Endothelial cell of umbilical vein (primary cell): ENCODE measurements at regions not wholly inside any gene's neighbourhood (a gene's known extent, or its start where the extent isn't known, plus 50 kb on each side); places are given as distances from the start of the nearest gene placed in this dataset.

Experiments
- BruUV-seq: library from RNA; stranded (reverse); fragments of 400-500 nt; replicated peaks from 2 replicates; lab custom pipeline; 2021; lab: Mats Ljungman, UMichigan
- CTCF ChIA-PET: fragments of 300-600, 350-600 bp; sonication (Branson Sonifier 250); formaldehyde crosslinking; loops from one replicate; lab custom pipeline; 2021; ENCODE audit warnings: antibody characterized with exemption, inconsistent platforms; lab: Charles Lee
- POLR2A ChIA-PET: fragments of 300-600, 350-600 bp; sonication (Branson Sonifier 250); formaldehyde crosslinking; loops from one replicate; lab custom pipeline; 2021; ENCODE audit warnings: antibody characterized with exemption, inconsistent platforms; lab: Charles Lee
- DNase-seq: peaks from one replicate; pipeline ENCODE4 v3.0.0-alpha.2; 2011; ENCODE audit warnings: low read depth, low spot score
- FAIRE-seq: peaks from 2 replicates; lab custom pipeline; 2011; peaks lifted over from hg19 to GRCh38; lab: Jason Lieb, UNC
- H2AFZ ChIP-seq: 2 replicates; pipeline ENCODE4 v1.6.0; 2012; ENCODE audit warnings: low read depth, low read length, control low read depth, inconsistent platforms
- H3K27ac ChIP-seq: 2 replicates; pipeline ENCODE4 v1.5.1; 2011; ENCODE audit warnings: low read depth, mild to moderate bottlenecking, control low read depth, low read length, moderate library complexity; ENCODE audit not compliant: insufficient read depth
- H3K27me3 ChIP-seq, 2 experiments: 2 replicates each; pipeline versions ENCODE4 v1.6.0 to v1.6.1; 2011; ENCODE audit warnings: low read length in 2 of 2, mixed read lengths in 1 of 2; ENCODE audit not compliant: control insufficient read depth in 2 of 2, insufficient read depth in 2 of 2
- H3K36me3 ChIP-seq, 2 experiments: 2 replicates in 1 of 2; 3 replicates in 1 of 2; pipeline ENCODE4 v1.5.1; 2011; ENCODE audit warnings: low read length in 2 of 2, mild to moderate bottlenecking in 1 of 2, moderate library complexity in 1 of 2; ENCODE audit not compliant: control insufficient read depth in 2 of 2, insufficient read depth in 2 of 2; ENCODE audit errors: extremely low read depth in 1 of 2
- H3K4me1 ChIP-seq: 3 replicates; pipeline ENCODE4 v1.5.1; 2011; ENCODE audit warnings: mild to moderate bottlenecking, low read length; ENCODE audit not compliant: control insufficient read depth, insufficient read depth; ENCODE audit errors: extremely low read depth
- H3K4me2 ChIP-seq: 2 replicates; pipeline ENCODE4 v1.6.1; 2011; ENCODE audit warnings: low read length, control low read depth, mixed read lengths; ENCODE audit not compliant: insufficient read depth
- H3K4me3 ChIP-seq, 3 experiments: fragments of 200-600 bp in 1 of 3; sonication (generic), shearing (Covaris generic) in 1 of 3; replicated peaks in 1 of 3; 2 replicates each; pipeline ENCODE4 v1.5.1; 2011 to 2016; ENCODE audit warnings: control low read depth in 3 of 3, low read length in 3 of 3, mild to moderate bottlenecking in 2 of 3, inconsistent platforms in 1 of 3, low read depth in 1 of 3, moderate library complexity in 1 of 3; ENCODE audit not compliant: insufficient read depth in 1 of 3
- H3K79me2 ChIP-seq: 2 replicates; pipeline ENCODE4 v1.6.0; 2012; ENCODE audit warnings: low read length, inconsistent platforms; ENCODE audit not compliant: control insufficient read depth, insufficient read depth
- H3K9ac ChIP-seq: replicated peaks from 2 replicates; pipeline ENCODE3; 2011; ENCODE audit warnings: low read length, control low read depth; ENCODE audit not compliant: insufficient read depth; ENCODE audit errors: extremely low read depth
- H3K9me1 ChIP-seq: replicated peaks from 3 replicates; pipeline ENCODE4 v1.6.0; 2011; ENCODE audit warnings: mild to moderate bottlenecking, low read length; ENCODE audit not compliant: control insufficient read depth, insufficient read depth; ENCODE audit errors: extremely low read depth
- H3K9me3 ChIP-seq: replicated peaks from 2 replicates; pipeline ENCODE4 v1.5.1; 2012; ENCODE audit warnings: low read length, inconsistent platforms; ENCODE audit not compliant: control insufficient read depth, insufficient read depth
- H4K20me1 ChIP-seq: replicated peaks from 2 replicates; pipeline ENCODE3; 2011; ENCODE audit warnings: mild to moderate bottlenecking, low read length; ENCODE audit not compliant: control insufficient read depth, insufficient read depth; ENCODE audit errors: extremely low read depth
- CTCF ChIP-seq, 2 donors: IDR thresholded peaks; 1 replicate in 1 of 2; 2 replicates in 1 of 2; pipeline ENCODE4 v1.5.1; 2011; ENCODE audit warnings: low read length in 2 of 2, mild to moderate bottlenecking in 2 of 2, moderate library complexity in 2 of 2, control low read depth in 1 of 2, inconsistent platforms in 1 of 2, low read depth in 1 of 2; ENCODE audit not compliant: insufficient read depth in 1 of 2; ENCODE audit errors: extremely low read depth in 1 of 2
- EZH2 ChIP-seq: IDR thresholded peaks from 2 replicates; pipeline ENCODE4 v1.6.1; 2012; ENCODE audit warnings: borderline replicate concordance, low read depth, mild to moderate bottlenecking, moderate library complexity, low read length, inconsistent platforms; ENCODE audit not compliant: severe bottlenecking
- FOS ChIP-seq: IDR thresholded peaks from 2 replicates; pipeline ENCODE4 v1.6.1; 2011; ENCODE audit warnings: mild to moderate bottlenecking, low read length, moderate library complexity, borderline replicate concordance; ENCODE audit not compliant: insufficient read depth
- GATA2 ChIP-seq: IDR thresholded peaks from 2 replicates; pipeline ENCODE4 v1.7.0; 2011; ENCODE audit warnings: low read depth, mild to moderate bottlenecking, moderate library complexity, mixed read lengths, low read length; ENCODE audit not compliant: insufficient read length, insufficient read depth
- JUN ChIP-seq: IDR thresholded peaks from 2 replicates; pipeline ENCODE4 v1.6.1; 2011; ENCODE audit warnings: borderline replicate concordance, low read depth; ENCODE audit not compliant: insufficient read length, insufficient read depth
- MAX ChIP-seq: IDR thresholded peaks from 2 replicates; pipeline ENCODE4 v1.6.1; 2011; ENCODE audit not compliant: insufficient read depth, insufficient read length
- MYC ChIP-seq: IDR thresholded peaks from one replicate; pipeline ENCODE4 v1.6.1; 2011; ENCODE audit warnings: mild to moderate bottlenecking, low read depth, low read length
- POLR2A ChIP-seq: IDR thresholded peaks from 2 replicates; pipeline ENCODE4 v1.6.1; 2012; ENCODE audit warnings: low read depth, mild to moderate bottlenecking, control low read depth, low read length
- POLR2AphosphoS5 ChIP-seq: IDR thresholded peaks from 2 replicates; pipeline ENCODE4 v1.6.1; 2012; ENCODE audit warnings: low read depth, mild to moderate bottlenecking, control low read depth, low read length, moderate library complexity; ENCODE audit not compliant: insufficient read depth
- dilution Hi-C: fragments of 300-500 bp; cut with MboI; formaldehyde crosslinking; loops from one replicate; pipeline ENCODE4 v1.15.0; 2019; ENCODE audit warnings: low sequenced_read_pairs; ENCODE audit not compliant: extremely low pct_ligation_motif_present
- intact Hi-C: fragments of 100-400 bp; cut with micrococcal nuclease; formaldehyde crosslinking; loops from one replicate; pipeline ENCODE4 v1.10.0; 2022

- dilution Hi-C loops, result no loop called here
- CTCF ChIA-PET, result no interaction called here
- Histone ChIP-seq H3K79me2 (no peaks in the 10 kb centered on the region), H3K27ac (no peak overlapping the region), H4K20me1 (no peaks in the 10 kb centered on the region), H3K4me1 (no peaks in the 10 kb centered on the region), H3K36me3 (no peaks in the 10 kb centered on the region), H3K9ac (no peak overlapping the region), H3K4me2 (no peak overlapping the region), H3K9me1 (no peaks in the 10 kb centered on the region), H3K4me3 (no peak overlapping the region), H2AFZ (no peak overlapping the region), H3K9me3 (no peaks in the 10 kb centered on the region), H3K27me3 (no peaks in the 10 kb centered on the region)
- FAIRE-seq (no peak), DNase-seq (no peak)
- POLR2A ChIA-PET, result no interaction called here
- TF ChIP-seq GATA2, result no peak
- TF ChIP-seq CTCF (IDR thresholded peaks at IDR 0.05; ENCODE audit: extremely low read depth in 1 of 2, insufficient read depth in 1 of 2, low read depth in 1 of 2, low read length in 2 of 2), result no peak
- TF ChIP-seq POLR2AphosphoS5, result no peak
- TF ChIP-seq FOS, result no peak
- TF ChIP-seq JUN, result no peak
- TF ChIP-seq MYC, result no peak
- TF ChIP-seq EZH2, result no peak
- no peak for TF ChIP-seq POLR2A
- no peak for TF ChIP-seq MAX
- BruUV-seq, result no TSS peak
- intact Hi-C loops, result no loop called here
These were observed 54.1 kb upstream of the NPTX2 start for GRCh38 chr7:98562871-98563495.
